Calu3 (cell line): ENCODE measurements at regions not wholly inside any gene's neighbourhood (a gene's known extent, or its start where the extent isn't known, plus 50 kb on each side); places are given as distances from the start of the nearest gene placed in this dataset.
"Not testable (repeated sequence)": the region's sequence is repeated elsewhere in the genome, so short reads cannot be mapped to it uniquely, and the experiment has no call there.

ENCODE experiments used
- BruUV-seq: library from RNA; stranded (reverse); fragments of 400-500 nt; replicated peaks from 2 replicates; lab custom pipeline; 2021; lab: Mats Ljungman, UMichigan
- CTCF ChIA-PET: fragments of 300-600 bp; sonication (Branson Sonifier 250); formaldehyde crosslinking; loops from one replicate; lab custom pipeline; 2022; ENCODE audit warnings: antibody characterized with exemption; lab: Charles Lee
- DNase-seq: peaks from one replicate; pipeline ENCODE4 v3.0.0; 2022
- H3K27ac Mint-ChIP-seq: one replicate; pipeline ENCODE4 v1.8.0; 2022; ENCODE audit warnings: mixed read lengths; ENCODE audit not compliant: unreplicated experiment
- H3K27me3 Mint-ChIP-seq: one replicate; pipeline ENCODE4 v1.8.0; 2022; ENCODE audit warnings: mixed read lengths; ENCODE audit not compliant: unreplicated experiment
- H3K36me3 Mint-ChIP-seq: one replicate; pipeline ENCODE4 v1.8.0; 2022; ENCODE audit warnings: mild to moderate bottlenecking, moderate library complexity, mixed read lengths; ENCODE audit not compliant: insufficient read depth, unreplicated experiment
- H3K4me1 Mint-ChIP-seq: one replicate; pipeline ENCODE4 v1.8.0; 2022; ENCODE audit warnings: mild to moderate bottlenecking, low read depth, mixed read lengths; ENCODE audit not compliant: unreplicated experiment
- H3K4me3 Mint-ChIP-seq: one replicate; pipeline ENCODE4 v1.8.0; 2022; ENCODE audit warnings: mild to moderate bottlenecking, low read depth, moderate library complexity, mixed read lengths; ENCODE audit not compliant: unreplicated experiment
- H3K9me3 Mint-ChIP-seq: one replicate; pipeline ENCODE4 v1.8.0; 2022; ENCODE audit warnings: low read depth, mixed read lengths; ENCODE audit not compliant: unreplicated experiment
- intact Hi-C: fragments of 100-400 bp; cut with micrococcal nuclease; formaldehyde crosslinking; loops from one replicate; pipeline ENCODE4 v1.10.0; 2022; ENCODE audit not compliant: unreplicated experiment
- TF ChIP-seq, protein P1 (sequence below): fragments of 200-600 bp; IDR thresholded peaks from one replicate; pipeline ENCODE4 v1.8.0; 2022; ENCODE audit warnings: antibody characterized with exemption; ENCODE audit not compliant: unreplicated experiment

- no TSS peak for BruUV-seq
- Mint-ChIP-seq H3K4me3 (no peak overlapping the region), H3K4me1 (no peaks in the 10 kb centered on the region), H3K36me3 (no peaks in the 10 kb centered on the region), H3K9me3 (peaks cover 9% of the 10 kb centered on the region), H3K27ac (no peak overlapping the region), H3K27me3 (no peaks in the 10 kb centered on the region)
- intact Hi-C loops: no loop called here
- DNase-seq: no peak
- TF ChIP-seq, protein P1, sequence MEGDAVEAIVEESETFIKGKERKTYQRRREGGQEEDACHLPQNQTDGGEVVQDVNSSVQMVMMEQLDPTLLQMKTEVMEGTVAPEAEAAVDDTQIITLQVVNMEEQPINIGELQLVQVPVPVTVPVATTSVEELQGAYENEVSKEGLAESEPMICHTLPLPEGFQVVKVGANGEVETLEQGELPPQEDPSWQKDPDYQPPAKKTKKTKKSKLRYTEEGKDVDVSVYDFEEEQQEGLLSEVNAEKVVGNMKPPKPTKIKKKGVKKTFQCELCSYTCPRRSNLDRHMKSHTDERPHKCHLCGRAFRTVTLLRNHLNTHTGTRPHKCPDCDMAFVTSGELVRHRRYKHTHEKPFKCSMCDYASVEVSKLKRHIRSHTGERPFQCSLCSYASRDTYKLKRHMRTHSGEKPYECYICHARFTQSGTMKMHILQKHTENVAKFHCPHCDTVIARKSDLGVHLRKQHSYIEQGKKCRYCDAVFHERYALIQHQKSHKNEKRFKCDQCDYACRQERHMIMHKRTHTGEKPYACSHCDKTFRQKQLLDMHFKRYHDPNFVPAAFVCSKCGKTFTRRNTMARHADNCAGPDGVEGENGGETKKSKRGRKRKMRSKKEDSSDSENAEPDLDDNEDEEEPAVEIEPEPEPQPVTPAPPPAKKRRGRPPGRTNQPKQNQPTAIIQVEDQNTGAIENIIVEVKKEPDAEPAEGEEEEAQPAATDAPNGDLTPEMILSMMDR: no peak
- CTCF ChIA-PET: no interaction called here
These were observed 815.2 kb downstream of the TSN start for GRCh38 chr2:122570641-122571040.

DNA sequence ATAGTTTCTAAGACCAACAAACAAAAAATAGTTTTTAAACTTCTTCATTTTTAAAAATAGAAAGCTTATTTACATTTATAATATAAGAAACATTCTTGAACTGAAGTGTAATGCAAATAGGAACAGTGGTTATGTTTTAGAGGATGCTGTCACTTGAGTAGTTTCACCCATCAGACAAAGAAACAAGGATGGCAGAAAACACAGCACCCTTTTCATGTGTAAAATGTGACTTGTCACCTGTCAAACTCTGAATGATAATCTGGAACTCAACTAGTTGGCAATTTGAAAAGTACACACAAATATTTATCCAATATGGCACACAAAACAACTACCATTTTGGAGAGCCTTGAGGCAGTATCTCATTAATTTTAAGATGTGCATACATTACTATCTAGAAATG, 816.0 kb downstream of the TSN start:
- DNase-seq, H3K4me1 Mint-ChIP-seq, CTCF ChIA-PET, H3K4me3 Mint-ChIP-seq, H3K27me3 Mint-ChIP-seq, intact Hi-C loops, H3K36me3 Mint-ChIP-seq, H3K9me3 Mint-ChIP-seq, H3K27ac Mint-ChIP-seq, BruUV-seq: not testable (repeated sequence)

DNA sequence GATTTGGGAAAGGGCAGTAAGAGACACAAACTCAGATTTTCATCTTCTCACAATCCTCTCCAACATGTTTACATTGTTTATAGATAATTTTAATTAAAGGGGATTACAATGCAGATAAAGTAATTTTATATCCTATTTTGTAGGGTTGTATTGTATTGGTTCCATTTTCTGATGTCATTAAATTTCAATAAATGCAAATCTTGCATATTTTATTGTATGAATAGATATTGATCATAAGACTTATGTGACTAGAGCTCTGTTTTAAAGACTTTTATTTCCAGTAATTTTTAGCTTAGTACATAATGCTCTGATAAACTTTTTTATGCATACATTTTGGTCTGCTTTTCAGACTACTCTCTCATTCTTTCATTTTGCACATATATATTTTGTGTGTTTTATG, 819.6 kb downstream of the TSN start:
- no peaks in the 10 kb centered on the region for H3K27me3 Mint-ChIP-seq
- H3K36me3 Mint-ChIP-seq: no peaks in the 10 kb centered on the region
- TF ChIP-seq, protein P1: no peak
- H3K27ac Mint-ChIP-seq: no peak overlapping the region
- no peaks in the 10 kb centered on the region for H3K4me1 Mint-ChIP-seq
- no peak overlapping the region for H3K4me3 Mint-ChIP-seq
- no TSS peak for BruUV-seq
- DNase-seq: no peak
- intact Hi-C loops: no loop called here
- peaks cover 7% of the 10 kb centered on the region for H3K9me3 Mint-ChIP-seq
- CTCF ChIA-PET: no interaction called here

- no peak overlapping the region for H3K27ac Mint-ChIP-seq
- H3K4me1 Mint-ChIP-seq: no peaks in the 10 kb centered on the region
- intact Hi-C loops: no loop called here
- no peaks in the 10 kb centered on the region for H3K27me3 Mint-ChIP-seq
- H3K4me3 Mint-ChIP-seq: no peak overlapping the region
- no TSS peak for BruUV-seq
- TF ChIP-seq, protein P1: no peak
- DNase-seq: no peak
- no peaks in the 10 kb centered on the region for H3K36me3 Mint-ChIP-seq
- CTCF ChIA-PET: no interaction called here
- H3K9me3 Mint-ChIP-seq: peaks cover 19% of the 10 kb centered on the region
These were observed 827.9 kb downstream of the TSN start for GRCh38 chr2:122583159-122583917.

- no TSS peak for BruUV-seq
- no peak for DNase-seq
- intact Hi-C loops: no loop called here
- TF ChIP-seq, protein P1: no peak
- no peaks in the 10 kb centered on the region for H3K4me1 Mint-ChIP-seq
- H3K27me3 Mint-ChIP-seq: no peaks in the 10 kb centered on the region
- no peak overlapping the region for H3K4me3 Mint-ChIP-seq
- H3K27ac Mint-ChIP-seq: no peak overlapping the region
- CTCF ChIA-PET: no interaction called here
- H3K36me3 Mint-ChIP-seq: no peaks in the 10 kb centered on the region
- peaks cover 16% of the 10 kb centered on the region for H3K9me3 Mint-ChIP-seq
These were observed 835.1 kb downstream of the TSN start for GRCh38 chr2:122590524-122590923.
